GM10248 (cell line): ENCODE measurements at regions not wholly inside any gene's neighbourhood (a gene's known extent, or its start where the extent isn't known, plus 50 kb on each side); places are given as distances from the start of the nearest gene placed in this dataset.

Experiments used
- CTCF ChIA-PET: fragments of 300-600 bp; sonication (Branson Sonifier 250); formaldehyde crosslinking; extraction: SDS; loops from one replicate; lab custom pipeline; 2021; ENCODE audit warnings: antibody characterized with exemption; lab: Yijun Ruan, JAX
- POLR2A ChIA-PET: fragments of 350-650 bp; sonication (Branson Sonifier 250); formaldehyde crosslinking; extraction: SDS; loops from one replicate; lab custom pipeline; 2020; ENCODE audit warnings: antibody characterized with exemption; lab: Yijun Ruan, JAX
- DNase-seq: peaks from one replicate; pipeline ENCODE4 v3.0.0; 2012; ENCODE audit errors: extremely low spot score
- CTCF ChIP-seq: IDR thresholded peaks from 2 replicates; pipeline ENCODE4 v1.5.1; 2012; ENCODE audit warnings: mild to moderate bottlenecking, low read depth; ENCODE audit errors: extremely low read depth, missing control alignments, control extremely low read depth

- no peak for TF ChIP-seq CTCF
- ChIA-PET CTCF (no interaction called here), POLR2A (no interaction called here)
- DNase-seq: no peak
Measured at GRCh38 chr6:54463354-54464024, 155.2 kb downstream of the TINAG start.

GRCh38 chr6:54465649-54466300, 157.5 kb downstream of the TINAG start:
- no peak for TF ChIP-seq CTCF
- POLR2A ChIA-PET: no interaction called here
- CTCF ChIA-PET: no interaction called here
- DNase-seq: no peak

- DNase-seq: no peak
- no peak for TF ChIP-seq CTCF
- ChIA-PET POLR2A (no interaction called here), CTCF (no interaction called here)
Measured at GRCh38 chr6:54467384-54467783, 159.1 kb downstream of the TINAG start.

- CTCF ChIA-PET: no interaction called here
- POLR2A ChIA-PET: no interaction called here
- DNase-seq: no peak
- no peak for TF ChIP-seq CTCF
Measured at GRCh38 chr6:54473328-54473727, 165.1 kb downstream of the TINAG start.

GRCh38 chr6:54474898-54475297, 166.7 kb downstream of the TINAG start:
- no peak for DNase-seq
- no peak for TF ChIP-seq CTCF
- ChIA-PET CTCF (no interaction called here), POLR2A (no interaction called here)

GRCh38 chr6:54481091-54481490, 172.8 kb downstream of the TINAG start:
- DNase-seq: no peak
- CTCF ChIA-PET: no interaction called here
- POLR2A ChIA-PET: no interaction called here
- TF ChIP-seq CTCF: no peak
